Mucosa of descending colon (tissue), 3 donors: ENCODE measurements at regions not wholly inside any gene's neighbourhood (a gene's known extent, or its start where the extent isn't known, plus 50 kb on each side); places are given as distances from the start of the nearest gene placed in this dataset.
A peak's percentile ranks its signal among the peaks of the same experiment; 100 is the strongest.

Experiments
- ATAC-seq: fragments of 200-7000 bp; cut with Tn5 transposase; one replicate; pipeline ENCODE4 v1.9.1; 2020; ENCODE audit warnings: mild to moderate bottlenecking, moderate library complexity
- DNase-seq, 3 donors: peaks; one replicate each; pipeline ENCODE4 v3.0.0-alpha.2; 2020
- H3K36me3 ChIP-seq: fragments of 200-600 bp; one replicate; pipeline ENCODE4 v1.8.0; 2021; ENCODE audit warnings: low read depth, mild to moderate bottlenecking
- H3K4me1 ChIP-seq: fragments of 200-600 bp; one replicate; pipeline ENCODE4 v1.8.0; 2021; ENCODE audit warnings: low read depth, mild to moderate bottlenecking
- H3K4me3 ChIP-seq: fragments of 200-600 bp; one replicate; pipeline ENCODE4 v1.8.0; 2021; ENCODE audit warnings: mild to moderate bottlenecking
- H3K9me3 ChIP-seq: fragments of 200-600 bp; one replicate; pipeline ENCODE4 v1.8.0; 2021; ENCODE audit warnings: mild to moderate bottlenecking
- intact Hi-C, 2 donors: fragments of 100-400 bp; cut with DNase I in 1 of 2; cut with micrococcal nuclease in 1 of 2; formaldehyde crosslinking; loops; one replicate each; pipeline versions ENCODE4 v1.11.0 to v1.11.1; 2022; cut with DNase I, micrococcal nuclease
- TF ChIP-seq, protein P1 (sequence below): fragments of 200-600 bp; IDR thresholded peaks from one replicate; pipeline ENCODE4 v1.8.0; 2022; ENCODE audit warnings: antibody characterized with exemption, mild to moderate bottlenecking
- donor health status: DM: no; HTN: no; CAD: no; lungs with moderate emphysema.
- donor health status: DM: no; HTN: no; CAD: no.
- donor health status: DM: no; HTN: yes; CAD: no.

DNA sequence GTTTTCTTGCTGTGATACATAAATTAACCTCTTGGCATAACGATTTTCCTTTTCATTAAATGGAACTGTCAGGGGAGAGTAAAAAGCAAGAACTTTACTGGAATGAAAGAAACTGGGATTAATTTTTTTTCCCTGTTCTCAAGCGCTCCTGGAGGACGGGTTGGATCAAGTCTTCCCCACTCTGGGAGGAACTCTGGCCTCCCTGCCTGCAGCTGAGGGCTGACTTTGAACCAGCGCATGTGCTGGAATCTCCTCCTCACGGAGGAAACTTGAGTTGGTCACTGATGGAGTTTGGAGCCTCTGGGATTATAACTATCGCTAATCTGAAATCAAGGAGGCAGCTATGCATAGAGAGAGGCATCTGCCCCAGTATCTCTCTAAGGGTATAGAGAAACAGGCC is 406.4 kb upstream of the TMEM132C start:
- H3K4me3 ChIP-seq: no peak overlapping the region
- no peak for ATAC-seq
- no peak for DNase-seq
- intact Hi-C loops: no loop called here
- H3K9me3 ChIP-seq: no peaks in the 10 kb centered on the region
- no peaks in the 10 kb centered on the region for H3K4me1 ChIP-seq
- TF ChIP-seq, protein P1, sequence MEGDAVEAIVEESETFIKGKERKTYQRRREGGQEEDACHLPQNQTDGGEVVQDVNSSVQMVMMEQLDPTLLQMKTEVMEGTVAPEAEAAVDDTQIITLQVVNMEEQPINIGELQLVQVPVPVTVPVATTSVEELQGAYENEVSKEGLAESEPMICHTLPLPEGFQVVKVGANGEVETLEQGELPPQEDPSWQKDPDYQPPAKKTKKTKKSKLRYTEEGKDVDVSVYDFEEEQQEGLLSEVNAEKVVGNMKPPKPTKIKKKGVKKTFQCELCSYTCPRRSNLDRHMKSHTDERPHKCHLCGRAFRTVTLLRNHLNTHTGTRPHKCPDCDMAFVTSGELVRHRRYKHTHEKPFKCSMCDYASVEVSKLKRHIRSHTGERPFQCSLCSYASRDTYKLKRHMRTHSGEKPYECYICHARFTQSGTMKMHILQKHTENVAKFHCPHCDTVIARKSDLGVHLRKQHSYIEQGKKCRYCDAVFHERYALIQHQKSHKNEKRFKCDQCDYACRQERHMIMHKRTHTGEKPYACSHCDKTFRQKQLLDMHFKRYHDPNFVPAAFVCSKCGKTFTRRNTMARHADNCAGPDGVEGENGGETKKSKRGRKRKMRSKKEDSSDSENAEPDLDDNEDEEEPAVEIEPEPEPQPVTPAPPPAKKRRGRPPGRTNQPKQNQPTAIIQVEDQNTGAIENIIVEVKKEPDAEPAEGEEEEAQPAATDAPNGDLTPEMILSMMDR: no peak
- H3K36me3 ChIP-seq: no peaks in the 10 kb centered on the region

DNA sequence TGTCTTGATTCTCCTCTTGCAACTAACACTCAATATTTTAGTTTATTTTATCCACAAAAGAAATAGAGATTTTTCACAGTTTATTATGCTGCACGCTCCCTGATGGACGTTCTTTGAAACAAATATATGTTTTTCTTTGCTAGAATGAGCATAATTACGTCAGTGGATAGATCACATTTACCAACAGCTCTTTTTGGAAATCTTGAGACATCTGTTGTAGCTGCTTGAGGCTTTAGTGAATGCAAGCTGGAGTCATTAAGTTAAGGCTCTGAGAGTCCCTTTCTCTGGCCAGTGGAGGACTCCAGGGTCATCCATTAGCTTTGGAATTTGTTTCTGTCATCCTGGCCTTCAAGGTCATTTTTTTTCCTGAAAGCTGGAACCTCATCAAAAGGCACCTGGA is 405.6 kb upstream of the TMEM132C start:
- Histone ChIP-seq H3K9me3 (no peaks in the 10 kb centered on the region), H3K4me3 (no peak overlapping the region), H3K36me3 (no peaks in the 10 kb centered on the region), H3K4me1 (no peaks in the 10 kb centered on the region)
- intact Hi-C loops: no loop called here
- TF ChIP-seq, protein P1: no peak
- no peak for ATAC-seq
- no peak for DNase-seq

DNA sequence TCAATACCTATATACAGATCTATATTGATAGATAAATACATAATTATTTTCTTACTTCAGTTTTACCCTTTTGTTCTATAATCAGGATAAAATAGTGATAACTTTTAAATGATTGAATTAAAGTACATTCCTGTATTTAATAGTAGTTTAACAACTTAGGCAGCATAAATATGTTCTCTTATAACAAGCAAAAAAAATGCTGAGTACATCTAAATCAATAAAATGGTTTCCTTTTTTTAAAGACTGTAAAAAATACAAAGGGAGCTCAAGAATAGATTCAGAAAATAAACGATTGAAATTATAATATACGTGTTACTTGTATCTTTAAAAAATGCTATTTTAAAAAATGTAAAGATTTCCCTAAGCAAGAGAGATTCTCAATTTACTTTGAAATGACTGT is 393.7 kb upstream of the TMEM132C start:
- ATAC-seq (no peak), DNase-seq (no peak)
- TF ChIP-seq, protein P1: no peak
- no peak overlapping the region for H3K4me3 ChIP-seq
- H3K4me1 ChIP-seq: no peaks in the 10 kb centered on the region
- no peaks in the 10 kb centered on the region for H3K36me3 ChIP-seq
- intact Hi-C loops: no loop called here
- no peaks in the 10 kb centered on the region for H3K9me3 ChIP-seq

DNA sequence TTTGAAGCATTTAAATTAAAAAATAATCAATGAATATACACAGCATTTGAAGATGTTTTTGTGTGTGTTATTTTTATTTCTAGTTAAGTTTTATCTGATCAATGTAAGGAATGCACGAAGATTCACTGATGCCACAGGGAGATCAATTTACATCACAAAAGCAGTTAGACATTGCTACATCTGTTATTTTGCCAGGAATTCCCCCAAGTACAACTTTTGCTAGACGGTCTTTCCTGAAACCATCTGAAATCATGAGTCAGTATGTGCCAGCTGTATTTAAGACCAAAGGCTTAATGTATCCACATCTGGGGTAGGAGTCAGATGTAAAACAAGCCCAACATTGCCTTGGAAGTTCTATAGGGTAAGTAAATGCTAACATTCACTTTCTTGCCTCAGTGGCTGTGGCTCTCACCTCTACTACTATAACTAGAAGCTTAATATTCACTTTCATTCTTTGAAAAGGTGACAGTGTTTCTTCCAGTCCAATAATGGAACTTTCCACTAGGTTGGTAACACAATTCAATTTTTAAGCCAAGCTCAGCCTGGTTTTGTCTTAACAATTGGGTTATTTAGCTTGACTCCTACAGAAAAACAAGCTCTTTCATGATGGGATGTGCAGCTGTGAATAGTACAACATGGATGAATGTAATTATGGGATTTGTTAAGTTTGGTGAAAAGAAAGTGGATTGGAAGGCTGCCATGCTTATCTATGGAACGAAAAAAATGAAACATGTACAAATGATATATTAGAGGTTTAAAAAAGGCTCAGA is 385.4 kb upstream of the TMEM132C start:
- no peak overlapping the region for H3K4me3 ChIP-seq
- DNase-seq (no peak), ATAC-seq (no peak)
- H3K4me1 ChIP-seq: peaks cover 5% of the 10 kb centered on the region
- intact Hi-C loops: no loop called here
- no peaks in the 10 kb centered on the region for H3K36me3 ChIP-seq
- H3K9me3 ChIP-seq: no peaks in the 10 kb centered on the region
- TF ChIP-seq, protein P1: no peak

DNA sequence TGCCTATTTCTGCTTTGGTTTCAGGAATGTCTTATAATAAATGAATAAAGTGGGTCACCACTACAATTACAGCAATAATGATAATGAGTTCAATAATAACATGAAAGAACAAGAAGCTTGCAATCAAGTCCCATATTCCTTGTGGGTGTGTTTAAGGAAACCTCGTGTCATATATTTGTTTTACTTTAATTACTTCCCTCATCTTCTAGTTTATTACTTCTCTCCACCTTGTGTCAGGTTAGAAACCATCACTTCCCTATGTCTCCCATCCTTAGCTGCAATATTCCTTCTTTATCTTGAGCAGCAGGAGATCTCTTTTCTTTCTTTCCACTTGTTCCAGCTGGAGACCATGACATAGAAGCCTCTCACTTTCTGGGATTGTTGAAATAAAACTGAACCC is 384.0 kb upstream of the TMEM132C start:
- ATAC-seq: peak; percentile 81
- intact Hi-C loops: no loop called here

More for the DNA sequence above, 384.0 kb upstream of the TMEM132C start:
- H3K36me3 ChIP-seq: no peaks in the 10 kb centered on the region
- H3K9me3 ChIP-seq: no peaks in the 10 kb centered on the region
- TF ChIP-seq, protein P1: no peak
- H3K4me1 ChIP-seq: peaks cover 5% of the 10 kb centered on the region
- H3K4me3 ChIP-seq: no peak overlapping the region
- DNase-seq: no peak
